SK-N-SH treated with all-trans-retinoic acid at 6 μM for 48 hours (cell line): ENCODE measurements at regions not wholly inside any gene's neighbourhood (a gene's known extent, or its start where the extent isn't known, plus 50 kb on each side); places are given as distances from the start of the nearest gene placed in this dataset.

Experiments
- ATAC-seq: fragments of 200-7000 bp; cut with Tn5 transposase; 3 replicates; pipeline ENCODE4 v1.9.1; 2020; ENCODE audit warnings: mild to moderate bottlenecking, moderate library complexity
- ARNTL ChIP-seq: fragments of 450-650 bp; formaldehyde crosslinking; IDR thresholded peaks from 2 replicates; pipeline ENCODE4 v1.5.0; 2020; ENCODE audit warnings: low read depth, mild to moderate bottlenecking, moderate library complexity, borderline replicate concordance
- BACH2 ChIP-seq: fragments of 250-450 bp; sonication (Bioruptor Pico); IDR thresholded peaks from 2 replicates; pipeline ENCODE4 v1.9.0; 2021; ENCODE audit warnings: mild to moderate bottlenecking, borderline replicate concordance
- CSRNP3 ChIP-seq: fragments of 250-450 bp; sonication (Bioruptor Pico); IDR thresholded peaks from 2 replicates; pipeline ENCODE4 v1.5.1; 2021; ENCODE audit warnings: mild to moderate bottlenecking, moderate library complexity
- ESRRG ChIP-seq: fragments of 250-450 bp; sonication (Bioruptor Pico); IDR thresholded peaks from 2 replicates; pipeline ENCODE4 v1.6.1; 2021; ENCODE audit warnings: mild to moderate bottlenecking
- GLIS3 ChIP-seq: fragments of 250-450 bp; sonication (Bioruptor Pico); IDR thresholded peaks from 2 replicates; pipeline ENCODE4 v1.5.0; 2020; ENCODE audit warnings: mild to moderate bottlenecking, moderate library complexity
- OSR1 ChIP-seq: fragments of 250-450 bp; sonication (Bioruptor Pico); IDR thresholded peaks from 2 replicates; pipeline ENCODE4 v1.8.0; 2022; ENCODE audit warnings: moderate library complexity, mild to moderate bottlenecking, inconsistent platforms
- PATZ1 ChIP-seq: fragments of 250-450 bp; sonication (Bioruptor Pico); IDR thresholded peaks from 2 replicates; pipeline ENCODE4 v1.8.0; 2020; ENCODE audit warnings: mild to moderate bottlenecking, moderate library complexity, borderline replicate concordance
- POU6F1 ChIP-seq: fragments of 250-450 bp; sonication (Bioruptor Pico); IDR thresholded peaks from 2 replicates; pipeline ENCODE4 v1.8.0; 2021; ENCODE audit warnings: low read depth, mild to moderate bottlenecking, moderate library complexity, borderline replicate concordance
- PPARA ChIP-seq: fragments of 250-450 bp; sonication (Bioruptor Pico); IDR thresholded peaks from 2 replicates; pipeline ENCODE4 v1.5.0; 2020; ENCODE audit warnings: mild to moderate bottlenecking, borderline replicate concordance
- RARB ChIP-seq: fragments of 250-450 bp; sonication (Bioruptor Pico); IDR thresholded peaks from 2 replicates; pipeline ENCODE4 v1.8.0; 2021; ENCODE audit warnings: mild to moderate bottlenecking, moderate library complexity
- SNAI2 ChIP-seq: fragments of 250-450 bp; sonication (Bioruptor Pico); IDR thresholded peaks from 2 replicates; pipeline ENCODE4 v1.5.0; 2020; ENCODE audit warnings: mild to moderate bottlenecking, moderate library complexity
- TCF4 ChIP-seq: fragments of 250-450 bp; sonication (Bioruptor Pico); IDR thresholded peaks from 2 replicates; pipeline ENCODE4 v1.8.0; 2021; ENCODE audit warnings: mild to moderate bottlenecking, moderate library complexity, borderline replicate concordance
- TOX ChIP-seq: fragments of 250-450 bp; sonication (Bioruptor Pico); IDR thresholded peaks from 2 replicates; pipeline ENCODE4 v1.8.0; 2021; ENCODE audit warnings: mild to moderate bottlenecking, moderate library complexity, borderline replicate concordance
- TSHZ2 ChIP-seq: fragments of 250-450 bp; sonication (Bioruptor Pico); IDR thresholded peaks from 2 replicates; pipeline ENCODE4 v1.5.0; 2020; ENCODE audit warnings: mild to moderate bottlenecking, moderate library complexity
- ZC3H10 ChIP-seq: fragments of 250-450 bp; sonication (Bioruptor Pico); IDR thresholded peaks from 2 replicates; pipeline ENCODE4 v1.5.1; 2021; ENCODE audit warnings: mild to moderate bottlenecking, moderate library complexity
- ZFP3 ChIP-seq: fragments of 250-450 bp; sonication (Bioruptor Pico); IDR thresholded peaks from 2 replicates; pipeline ENCODE4 v1.5.0; 2020; ENCODE audit warnings: mild to moderate bottlenecking, moderate library complexity
- ZNF565 ChIP-seq: fragments of 450-650 bp; formaldehyde crosslinking; conservative IDR thresholded peaks from 2 replicates; pipeline ENCODE4 v1.5.0; 2020; ENCODE audit warnings: low read depth, mild to moderate bottlenecking, moderate library complexity
- ZNF70 ChIP-seq: fragments of 450-650 bp; formaldehyde crosslinking; IDR thresholded peaks from 2 replicates; pipeline ENCODE4 v1.5.0; 2020; ENCODE audit warnings: mild to moderate bottlenecking, moderate library complexity
- ZNF8 ChIP-seq: fragments of 450-650 bp; formaldehyde crosslinking; IDR thresholded peaks from 2 replicates; pipeline ENCODE4 v1.5.0; 2020; ENCODE audit warnings: mild to moderate bottlenecking, moderate library complexity

DNA sequence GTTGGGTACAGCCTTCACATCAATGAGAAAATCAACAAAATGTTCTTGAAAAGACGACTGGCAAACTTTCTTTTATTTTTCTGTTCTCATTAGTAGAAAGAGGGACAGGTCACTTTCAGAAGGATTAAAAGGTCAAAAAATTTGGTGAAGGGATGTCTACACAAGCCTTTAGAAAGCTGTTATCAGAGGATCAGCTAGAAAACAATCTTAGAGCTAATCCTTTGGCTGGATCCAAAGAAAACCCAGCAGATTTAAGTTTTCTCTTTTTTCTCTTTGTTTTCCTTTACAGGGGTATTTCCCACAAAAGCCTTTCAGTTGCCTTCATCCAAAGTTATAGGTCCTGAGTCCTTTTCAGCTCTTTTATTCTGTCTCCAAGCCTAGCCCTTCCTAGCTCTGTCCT lies 57.3 kb upstream of the EDN1 start:
- no peak for ATAC-seq
- TF ChIP-seq TSHZ2 (CRISPR knock-in tag) (no peak), BACH2 (no peak), ARNTL (CRISPR knock-in tag) (no peak), PATZ1 (CRISPR knock-in tag) (no peak), CSRNP3 (no peak), RARB (CRISPR knock-in tag) (no peak), POU6F1 (CRISPR knock-in tag) (no peak), GLIS3 (no peak), ZFP3 (CRISPR knock-in tag) (no peak), TOX (CRISPR knock-in tag) (no peak), ZC3H10 (no peak), ZNF70 (CRISPR knock-in tag) (no peak), PPARA (CRISPR knock-in tag) (no peak), ZNF8 (no peak), TCF4 (no peak)

DNA sequence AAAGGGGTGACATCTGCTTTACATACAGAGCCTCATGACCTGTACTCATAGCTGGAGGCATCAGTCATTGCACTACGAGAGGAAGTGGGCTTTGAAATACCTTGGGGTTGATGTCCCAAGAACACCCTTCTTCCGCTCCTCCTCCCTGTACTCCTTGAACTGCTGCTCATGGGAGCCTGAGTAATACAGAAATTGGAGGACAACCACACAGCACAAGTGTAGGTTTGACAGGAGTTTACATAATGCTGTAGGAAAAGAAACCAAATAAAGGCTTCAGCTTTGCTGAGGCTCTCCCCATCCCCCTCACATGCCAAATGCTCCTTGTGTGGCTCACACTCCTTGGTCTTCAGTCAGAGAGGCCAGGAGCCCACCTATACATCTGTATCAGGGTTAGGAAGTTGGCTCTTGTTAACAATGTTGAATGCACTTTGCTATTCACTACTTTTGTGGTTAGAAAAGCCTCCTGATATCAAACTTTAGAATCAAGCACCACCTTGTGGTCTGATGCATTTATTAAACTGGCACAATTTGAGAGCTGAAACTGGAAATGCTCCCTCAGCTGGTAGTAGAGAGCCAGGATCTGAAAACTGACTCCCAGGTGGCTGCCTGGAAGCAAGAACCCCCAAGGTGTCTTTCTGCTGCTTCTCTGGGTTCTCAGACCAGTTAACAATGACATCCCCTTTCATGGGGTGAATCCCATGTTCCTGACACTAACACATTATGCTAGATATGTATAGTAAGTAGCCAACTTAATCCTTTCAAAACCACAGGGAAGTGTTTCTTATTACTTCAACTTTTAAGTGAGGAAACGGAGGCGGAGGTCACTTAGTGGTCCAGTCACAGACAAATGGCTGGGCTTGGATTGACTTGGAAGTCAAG lies 56.2 kb upstream of the EDN1 start:
- ATAC-seq, result peak; percentile 97
- TF ChIP-seq BACH2 (no peak), ARNTL (CRISPR knock-in tag) (no peak), ZNF565 (CRISPR knock-in tag) (no peak), ESRRG (no peak), ZC3H10 (no peak), PATZ1 (CRISPR knock-in tag) (no peak), ZFP3 (CRISPR knock-in tag) (no peak), CSRNP3 (no peak), TSHZ2 (CRISPR knock-in tag) (no peak), OSR1 (no peak), PPARA (CRISPR knock-in tag) (no peak), POU6F1 (CRISPR knock-in tag) (no peak), TOX (CRISPR knock-in tag) (no peak), ZNF70 (CRISPR knock-in tag) (no peak), SNAI2 (CRISPR knock-in tag) (no peak)
